ENCODE measurements at regions not wholly inside any gene's neighbourhood (a gene's known extent, or its start where the extent isn't known, plus 50 kb on each side); places are given as distances from the start of the nearest gene placed in this dataset.
A peak's percentile ranks its signal among the peaks of the same experiment; 100 is the strongest.
"Not testable (repeated sequence)": the region's sequence is repeated elsewhere in the genome, so short reads cannot be mapped to it uniquely, and the experiment has no call there.

DNA sequence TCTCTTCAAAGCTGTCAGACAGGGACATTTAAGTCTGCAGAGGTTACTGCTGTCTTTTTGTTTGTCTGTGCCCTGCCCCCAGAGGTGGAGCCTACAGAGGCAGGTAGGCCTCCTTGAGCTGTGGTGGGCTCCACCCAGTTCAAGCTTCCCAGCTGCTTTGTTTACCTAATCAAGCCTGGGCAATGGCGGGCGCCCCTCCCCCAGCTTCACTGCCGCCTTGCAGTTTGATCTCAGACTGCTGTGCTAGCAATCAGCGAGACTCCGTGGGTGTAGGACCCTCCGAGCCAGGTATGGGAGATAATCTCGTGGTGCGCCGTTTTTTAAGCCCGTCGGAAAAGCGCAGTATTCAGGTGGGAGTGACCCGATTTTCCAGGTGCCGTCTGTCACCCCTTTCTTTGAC lies 147.3 kb upstream of the FSIP2 start:
- not testable (repeated sequence) for H3K18ac ChIP-seq (ENCODE audit: insufficient read length, low read depth, low read length); H3K4me2 ChIP-seq (ENCODE audit: insufficient read depth, insufficient read length, low read length); H3K4ac ChIP-seq (ENCODE audit: low read depth, low read length); H3K9ac ChIP-seq (ENCODE audit: extremely low read depth, insufficient read length, low read length); DNase-seq; H3T11ph ChIP-seq (ENCODE audit: low read length); H3K79me1 ChIP-seq (ENCODE audit: insufficient read depth, low read depth, low read length, poor library complexity, severe bottlenecking); H3K27me3 ChIP-seq (ENCODE audit: insufficient read depth, low read length); H2BK20ac ChIP-seq (ENCODE audit: low read depth, low read length, poor library complexity, severe bottlenecking); H2BK15ac ChIP-seq (ENCODE audit: low read depth, low read length); H4K8ac ChIP-seq (replicated peaks; ENCODE audit: insufficient read length, low read depth, low read length); H3K79me2 ChIP-seq (ENCODE audit: insufficient read depth, low read length); H2BK12ac ChIP-seq (ENCODE audit: insufficient read length, low read depth, low read length); H3K27ac ChIP-seq (ENCODE audit: insufficient read length, low read depth, low read length); H3K56ac ChIP-seq (ENCODE audit: insufficient read length, low read depth, low read length); H2AFZ ChIP-seq (ENCODE audit: low read length); H3K23me2 ChIP-seq (ENCODE audit: insufficient read length, low read depth, low read length, poor library complexity, severe bottlenecking); H2BK120ac ChIP-seq (ENCODE audit: low read depth, low read length, poor library complexity, severe bottlenecking); H2BK5ac ChIP-seq (ENCODE audit: insufficient read length, low read length); H3K27me3 Mint-ChIP-seq (ENCODE audit: low read depth); H4K5ac ChIP-seq (ENCODE audit: insufficient read length, low read depth, low read length); H2AK5ac ChIP-seq (ENCODE audit: insufficient read length, low read length); H3K9me3 ChIP-seq (ENCODE audit: control insufficient read depth, low read depth, low read length); H3K4me1 ChIP-seq (ENCODE audit: insufficient read depth, low read length); H3K14ac ChIP-seq (ENCODE audit: insufficient read depth, low read length); H4K20me1 ChIP-seq (ENCODE audit: control insufficient read depth, insufficient read depth, insufficient read length); H3K23ac ChIP-seq (ENCODE audit: insufficient read length, low read depth, low read length); H4K91ac ChIP-seq (ENCODE audit: insufficient read length, low read depth, low read length)
- Mint-ChIP-seq H3K9me3 (peaks cover 10 to 21% of the 10 kb centered on the region in 2 experiments; a peak in 4 of 5 replicates), H3K4me3 (peak overlapping the region in 1 of 2 experiments; percentile 56; a peak in 2 of 5 replicates), H3K36me3 (ENCODE audit: insufficient read depth in 1 of 3, low read depth in 3 of 3) (peaks cover 4 to 28% (median 7%) of the 10 kb centered on the region in 3 experiments; a peak in 6 of 7 replicates), H3K27ac (peak overlapping the region in 1 of 3 experiments; percentile 47; a peak in 1 of 7 replicates), H3K4me1 (peaks cover 8 to 14% of the 10 kb centered on the region in 2 experiments)
- WGBS (ENCODE audit: extremely low coverage, insufficient read length, low lambda C conversion rate) = no CpG with 5 or more reads among the region's 14 CpGs

Measured in H9 (cell line).